DMS79 treated with DMSO at 0.1 percent for 48 hours (cell line): ENCODE measurements at regions not wholly inside any gene's neighbourhood (a gene's known extent, or its start where the extent isn't known, plus 50 kb on each side); places are given as distances from the start of the nearest gene placed in this dataset.

ENCODE experiments used
- DNase-seq: peaks from one replicate; lab custom pipeline; 2025; lab: John Stamatoyannopoulos, UW

DNA sequence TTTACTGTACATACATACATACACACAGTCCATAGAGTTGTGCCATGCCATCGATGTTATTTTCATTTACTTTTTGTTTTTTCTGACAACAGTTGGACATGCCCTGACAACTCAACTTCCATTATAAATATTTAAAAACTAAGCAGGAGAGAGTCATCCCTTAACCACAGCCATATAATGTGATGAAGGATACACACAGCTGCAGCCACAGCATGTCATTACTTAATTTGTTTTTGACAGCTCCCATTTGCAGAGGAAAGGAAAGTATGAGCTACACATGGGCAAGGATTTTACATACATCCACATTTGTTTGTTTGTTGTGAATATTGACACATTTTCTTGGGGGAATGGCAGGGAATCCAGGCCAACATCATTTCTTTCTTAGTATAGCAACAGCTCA, 91.5 kb upstream of the TUT7 start:
- DNase-seq: no peak

DNA sequence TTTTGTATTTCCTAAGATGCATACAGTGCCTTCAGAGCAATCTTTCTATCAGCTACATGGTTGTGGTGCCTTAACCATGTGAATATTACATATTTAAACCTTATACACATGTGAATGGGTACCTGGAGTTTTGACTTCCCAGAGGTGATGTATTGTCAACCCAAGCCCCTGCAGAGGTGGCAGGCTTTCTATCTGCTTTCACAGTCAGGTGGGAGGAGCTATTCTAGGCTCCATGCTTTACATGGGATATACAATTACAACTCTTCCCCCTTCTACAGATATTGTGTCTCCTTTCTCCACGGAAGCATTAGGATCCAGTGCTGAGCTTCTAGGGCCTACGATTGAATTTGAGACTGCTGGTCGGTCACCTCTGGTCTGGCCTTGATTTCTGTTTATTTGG, 89.8 kb upstream of the TUT7 start:
- DNase-seq: no peak

DNA sequence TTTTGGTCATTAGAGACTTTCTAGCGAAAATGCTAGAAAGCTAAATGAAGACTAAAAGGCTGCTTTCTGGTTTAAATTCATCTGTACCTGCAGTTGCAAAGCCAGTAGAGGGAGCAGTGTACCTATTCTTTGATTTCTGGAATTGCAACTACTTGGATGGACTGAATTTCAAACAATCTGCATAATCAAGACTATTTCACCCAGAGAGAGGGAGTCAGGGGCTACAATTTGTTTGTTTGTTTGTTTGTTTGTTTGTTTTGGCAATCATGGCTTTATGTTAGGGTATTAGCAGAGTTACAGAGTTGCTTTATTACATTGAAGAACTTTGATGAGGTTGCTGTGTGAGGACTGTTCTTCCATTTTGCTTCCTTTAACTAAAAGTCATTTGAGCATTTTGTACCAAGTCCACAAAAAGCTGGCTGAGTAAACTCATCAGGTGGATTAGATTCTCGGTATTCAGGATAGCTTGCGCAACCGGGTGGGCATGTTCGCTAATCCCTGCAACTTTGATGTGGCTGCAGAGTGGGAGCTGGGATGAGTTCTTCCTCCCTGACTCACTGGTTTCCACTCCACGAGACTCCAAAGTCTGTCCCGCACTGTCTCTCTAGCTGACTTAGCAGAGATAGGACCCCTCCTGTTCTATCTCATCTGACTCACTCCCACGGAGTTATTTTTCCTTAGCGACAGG, 80.0 kb upstream of the TUT7 start:
- peak; percentile 8 for DNase-seq

DNA sequence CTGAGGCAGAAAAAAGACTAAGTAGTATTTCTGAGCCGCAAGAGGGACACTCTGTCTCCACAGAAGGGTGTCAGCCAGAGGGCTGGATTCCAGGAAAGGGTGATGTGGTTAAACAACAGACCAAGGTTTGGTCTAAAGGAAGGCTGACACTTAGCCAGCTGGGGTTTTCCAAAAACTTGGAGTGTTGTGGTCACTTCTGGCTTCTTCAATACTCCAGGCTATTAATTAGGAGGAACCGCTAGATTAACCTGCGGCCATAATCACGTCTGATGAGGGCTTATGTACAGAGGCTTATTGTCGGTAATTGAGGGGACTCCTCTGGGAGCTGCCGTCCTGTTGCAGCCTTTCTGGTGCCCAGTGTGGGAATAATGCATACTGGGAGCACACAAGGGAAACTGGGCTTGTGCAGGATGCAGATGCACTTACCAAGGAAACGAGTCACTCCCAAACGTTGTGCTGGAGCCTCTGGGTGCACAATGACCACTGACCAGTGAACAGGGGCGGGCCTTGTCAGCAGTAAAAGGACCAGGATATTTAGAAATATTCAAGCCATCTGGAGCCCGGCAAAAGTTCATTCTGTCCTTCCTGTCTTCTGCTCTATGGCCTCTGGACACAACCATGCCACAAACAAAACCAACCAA, 70.2 kb upstream of the TUT7 start:
- no peak for DNase-seq

DNA sequence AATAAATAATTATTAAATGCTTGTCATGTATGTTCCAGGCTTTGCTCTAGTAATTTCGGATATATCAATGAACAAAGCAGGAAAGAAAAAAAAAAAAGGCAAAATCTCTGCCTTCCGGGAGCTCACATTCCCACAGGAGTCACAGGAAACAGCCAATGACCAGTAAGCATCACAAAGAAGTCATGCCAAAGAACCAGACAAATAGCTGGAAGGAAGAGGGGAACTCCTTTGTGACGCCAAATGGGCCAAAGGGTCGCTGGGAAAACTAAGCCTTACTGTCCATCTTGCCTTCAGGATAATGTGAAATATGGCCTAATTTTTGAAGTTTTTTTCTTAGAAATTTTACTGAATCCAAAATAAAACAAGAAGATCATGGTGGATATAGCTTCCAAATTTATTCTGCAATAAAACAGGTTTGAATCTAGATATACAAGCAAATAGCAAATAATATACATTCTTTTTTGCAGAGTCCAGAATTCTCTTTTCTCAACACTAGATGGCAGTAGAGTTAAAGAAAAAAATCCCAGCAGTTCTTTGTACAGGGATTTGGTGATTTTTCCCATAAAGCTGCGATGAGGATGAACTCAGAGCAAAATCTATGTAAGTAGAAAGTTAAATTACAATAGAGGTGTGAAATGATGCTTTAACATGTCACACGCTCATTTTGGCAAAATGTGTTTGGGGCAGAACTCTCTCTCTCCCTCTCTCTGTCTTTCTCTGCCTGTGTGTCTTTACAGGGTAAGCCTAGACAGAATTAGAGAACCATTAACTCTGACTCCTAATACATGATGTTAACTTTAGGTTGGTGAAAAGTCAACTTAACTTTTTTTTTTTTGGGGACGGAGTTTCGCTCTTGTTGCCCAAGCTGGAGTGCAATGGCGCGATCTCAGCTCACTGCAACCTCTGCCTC, 60.0 kb upstream of the TUT7 start:
- peak; percentile 20 for DNase-seq

DNA sequence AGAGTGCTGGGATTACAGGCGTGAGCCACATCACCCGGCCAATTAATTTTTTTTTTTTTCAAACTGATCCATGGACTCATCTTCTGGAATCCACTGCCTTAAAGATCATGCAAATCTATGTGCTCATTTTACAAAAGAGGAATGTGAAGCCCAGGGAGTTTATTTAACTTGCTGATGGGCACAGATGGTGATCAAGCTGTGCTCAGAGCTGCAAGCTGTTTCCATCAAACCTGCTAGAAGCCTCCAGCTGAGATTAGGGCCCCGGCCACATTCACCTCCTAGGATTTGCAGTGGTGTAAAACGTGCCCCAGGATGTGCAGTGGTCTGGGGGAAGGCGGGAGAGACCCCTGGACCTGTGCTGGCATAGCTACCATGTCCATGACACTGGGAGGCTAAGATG, 56.1 kb upstream of the TUT7 start:
- DNase-seq: no peak

DNA sequence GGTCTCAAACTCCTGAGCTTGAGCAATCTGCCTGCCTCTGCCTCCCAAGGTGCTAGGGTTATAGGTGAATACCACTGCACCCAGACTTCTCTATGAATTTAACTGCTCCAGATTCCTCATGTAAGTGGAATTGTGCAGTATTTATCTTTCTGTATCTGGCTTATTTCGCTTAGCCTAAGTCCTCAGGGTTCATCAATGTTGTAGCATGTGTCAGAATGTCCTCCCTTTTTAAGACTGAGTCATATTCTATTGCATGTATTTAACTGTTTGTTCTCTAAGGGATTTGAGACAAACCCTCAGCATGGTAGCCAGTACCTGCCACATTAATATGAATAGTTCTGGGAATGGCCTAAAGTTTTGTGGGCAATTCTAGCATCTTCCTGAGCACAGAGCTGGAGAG, 53.9 kb upstream of the TUT7 start:
- DNase-seq: no peak

DNA sequence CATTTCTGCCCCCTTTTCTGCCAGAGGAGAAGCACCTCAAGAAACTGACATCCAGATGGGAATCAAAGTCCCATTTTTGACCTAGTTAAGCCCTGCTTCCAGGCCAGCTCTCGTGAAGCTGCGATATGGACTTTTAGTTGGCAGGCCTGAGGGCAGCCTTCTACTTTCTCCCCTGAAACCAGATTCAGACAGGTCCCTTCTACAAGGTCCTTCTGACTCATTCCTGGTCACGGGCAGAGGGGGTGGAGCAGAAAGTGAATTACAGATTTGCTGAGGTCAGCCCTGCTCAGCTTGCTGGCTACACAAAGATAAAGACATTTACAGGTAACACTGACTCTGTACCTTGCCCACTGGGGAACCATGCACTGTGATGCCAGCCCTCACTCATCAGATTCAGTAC, 52.8 kb upstream of the TUT7 start:
- no peak for DNase-seq

DNA sequence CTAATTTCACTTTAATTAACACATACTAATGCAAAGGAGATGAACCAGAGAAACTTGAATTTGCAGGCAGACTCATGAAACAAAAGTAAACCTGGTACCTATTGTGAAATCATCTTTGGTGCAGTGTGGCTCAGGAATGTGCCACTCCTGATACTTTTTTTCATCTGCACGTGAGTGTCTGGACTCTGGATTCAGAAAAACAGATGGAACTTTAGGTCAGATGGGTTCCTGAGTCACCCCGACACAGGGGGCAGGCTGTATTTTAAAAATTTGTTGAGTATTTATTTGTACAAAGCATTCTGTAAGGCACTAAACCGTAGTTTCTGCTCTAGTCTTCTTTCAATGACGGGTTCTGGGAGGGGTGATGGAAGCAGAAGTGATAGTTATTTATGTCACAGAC, 52.2 kb upstream of the TUT7 start:
- no peak for DNase-seq

DNA sequence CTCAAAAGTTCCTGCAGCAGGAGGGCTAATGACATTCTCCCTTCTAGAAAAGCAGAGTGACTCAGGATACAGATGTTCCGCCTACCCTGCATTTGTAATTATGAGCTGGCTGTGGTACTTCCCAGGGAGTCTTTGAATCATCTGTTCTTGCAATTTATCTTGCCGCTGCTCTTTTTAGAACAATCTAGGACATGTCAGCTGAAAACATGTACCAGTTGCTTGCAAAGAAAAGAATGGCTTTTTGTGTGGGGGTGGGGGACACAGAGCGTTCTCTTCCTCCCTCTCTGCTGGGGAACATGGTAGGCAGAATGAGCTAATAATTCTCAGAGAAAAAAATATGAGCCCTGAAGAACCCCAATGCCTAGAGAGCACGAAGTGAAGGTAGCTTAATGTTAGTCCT, 51.7 kb upstream of the TUT7 start:
- no peak for DNase-seq

DNA sequence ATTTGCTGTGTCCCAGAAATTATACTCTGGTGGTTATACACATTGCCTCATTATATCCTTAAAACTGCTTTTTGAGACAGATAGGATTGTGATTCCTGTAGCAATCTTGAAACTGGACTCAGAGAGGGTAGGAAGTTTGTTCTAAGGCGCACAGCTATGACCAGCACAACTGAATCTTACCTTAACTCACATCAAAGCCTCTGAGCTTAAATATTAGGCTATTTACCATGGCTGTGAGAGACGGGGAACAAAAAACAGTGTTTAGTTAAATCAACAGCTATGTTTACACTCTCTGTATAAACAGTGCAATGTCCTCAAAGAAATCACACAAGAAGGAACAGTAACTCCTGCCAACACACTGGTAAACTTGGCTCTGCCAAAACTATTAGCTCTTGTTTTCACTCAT, 50.9 kb upstream of the TUT7 start:
- DNase-seq: no peak
